ENCODE measurements at regions not wholly inside any gene's neighbourhood (a gene's known extent, or its start where the extent isn't known, plus 50 kb on each side); places are given as distances from the start of the nearest gene placed in this dataset.

DNA sequence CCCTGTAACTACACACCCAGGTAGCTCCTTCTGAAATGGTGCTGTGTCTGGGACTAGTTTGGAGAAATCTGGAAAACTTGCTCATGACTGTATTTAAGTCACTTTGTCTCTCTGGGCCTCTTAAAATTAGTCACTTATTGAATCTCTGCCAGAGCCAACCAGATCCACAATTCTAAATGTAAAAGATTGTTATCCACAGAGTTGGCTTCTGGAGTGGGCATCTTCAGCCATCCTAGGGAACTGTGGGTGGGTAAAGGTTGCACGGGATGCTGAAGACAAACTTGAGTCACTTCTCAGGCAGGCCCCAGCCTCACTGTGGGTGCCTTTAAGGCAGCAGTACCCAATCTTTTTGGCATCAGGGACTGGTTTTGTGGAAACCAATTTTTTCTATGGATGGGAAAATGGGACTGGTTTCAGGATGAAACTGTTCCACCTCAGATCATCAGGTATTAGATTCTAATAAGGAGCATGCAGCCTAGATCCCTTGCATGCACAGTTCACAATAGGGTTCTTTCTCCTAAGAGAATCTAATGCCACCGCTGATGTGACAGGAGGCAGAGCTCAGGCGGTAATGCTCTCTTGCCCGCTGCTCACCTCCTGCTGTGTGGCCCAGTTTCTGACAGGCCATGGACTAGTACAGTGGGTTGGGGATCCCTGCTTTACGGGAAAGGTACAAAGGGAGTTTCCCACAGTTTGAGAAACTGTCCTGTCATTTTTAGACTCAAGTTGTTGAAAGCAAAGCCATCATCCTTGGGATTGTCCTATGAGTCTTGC, 98.3 kb upstream of the SPRED2 start:
- peaks cover 17% of the 10 kb centered on the region for H3K27me3 ChIP-seq (ENCODE audit: insufficient read depth, low read length, poor library complexity)
- no peaks in the 10 kb centered on the region for H3K79me2 ChIP-seq (ENCODE audit: insufficient read depth, low read length)
- H3K27ac ChIP-seq (ENCODE audit: low read length), result no peak overlapping the region
- H3K4me3 ChIP-seq (ENCODE audit: low read depth in 1 of 2, low read length in 2 of 2), result no peak overlapping the region
- ATAC-seq (ENCODE audit: insufficient read depth, low read depth) (no peak), DNase-seq (no peak)
- TF ChIP-seq CTCF (IDR thresholded peaks at IDR 0.05; ENCODE audit: borderline replicate concordance, extremely low read depth, low read length, poor library complexity, severe bottlenecking) (no peak), EZH2 (IDR thresholded peaks at IDR 0.05; ENCODE audit: borderline replicate concordance, low read depth, low read length, severe bottlenecking) (no peak)
- no peak overlapping the region for H3K9ac ChIP-seq (ENCODE audit: low read depth, low read length)
- no peaks in the 10 kb centered on the region for H3K9me3 ChIP-seq (ENCODE audit: insufficient read depth, low read length, severe bottlenecking)
- no peaks in the 10 kb centered on the region for H4K20me1 ChIP-seq (ENCODE audit: insufficient read depth, low read length)
- no peaks in the 10 kb centered on the region for H3K4me1 ChIP-seq (ENCODE audit: insufficient read depth, low read length)
- H3K4me2 ChIP-seq (ENCODE audit: insufficient read depth, low read length), result no peak overlapping the region
- no peak overlapping the region for H2AFZ ChIP-seq (ENCODE audit: low read depth, low read length)
- no peaks in the 10 kb centered on the region for H3K36me3 ChIP-seq (ENCODE audit: insufficient read depth, low read length)

- H3K4me2 ChIP-seq (ENCODE audit: insufficient read depth, low read length), result no peak overlapping the region
- no peaks in the 10 kb centered on the region for H4K20me1 ChIP-seq (ENCODE audit: insufficient read depth, low read length)
- H3K79me2 ChIP-seq (ENCODE audit: insufficient read depth, low read length), result no peaks in the 10 kb centered on the region
- H3K4me3 ChIP-seq (ENCODE audit: low read depth in 1 of 2, low read length in 2 of 2), result no peak overlapping the region
- ATAC-seq (ENCODE audit: insufficient read depth, low read depth), result no peak
- no peaks in the 10 kb centered on the region for H3K4me1 ChIP-seq (ENCODE audit: insufficient read depth, low read length)
- no peaks in the 10 kb centered on the region for H3K9me3 ChIP-seq (ENCODE audit: insufficient read depth, low read length, severe bottlenecking)
- no peak for DNase-seq
- H3K36me3 ChIP-seq (ENCODE audit: insufficient read depth, low read length), result no peaks in the 10 kb centered on the region
- H3K27ac ChIP-seq (ENCODE audit: low read length), result no peak overlapping the region
- TF ChIP-seq CTCF (IDR thresholded peaks at IDR 0.05; ENCODE audit: borderline replicate concordance, extremely low read depth, low read length, poor library complexity, severe bottlenecking) (no peak), EZH2 (IDR thresholded peaks at IDR 0.05; ENCODE audit: borderline replicate concordance, low read depth, low read length, severe bottlenecking) (no peak)
- peaks cover 23% of the 10 kb centered on the region for H3K27me3 ChIP-seq (ENCODE audit: insufficient read depth, low read length, poor library complexity)
- H2AFZ ChIP-seq (ENCODE audit: low read depth, low read length), result no peak overlapping the region
- no peak overlapping the region for H3K9ac ChIP-seq (ENCODE audit: low read depth, low read length)
These were observed 97.0 kb upstream of the SPRED2 start for GRCh38 chr2:65529419-65529818.

DNA sequence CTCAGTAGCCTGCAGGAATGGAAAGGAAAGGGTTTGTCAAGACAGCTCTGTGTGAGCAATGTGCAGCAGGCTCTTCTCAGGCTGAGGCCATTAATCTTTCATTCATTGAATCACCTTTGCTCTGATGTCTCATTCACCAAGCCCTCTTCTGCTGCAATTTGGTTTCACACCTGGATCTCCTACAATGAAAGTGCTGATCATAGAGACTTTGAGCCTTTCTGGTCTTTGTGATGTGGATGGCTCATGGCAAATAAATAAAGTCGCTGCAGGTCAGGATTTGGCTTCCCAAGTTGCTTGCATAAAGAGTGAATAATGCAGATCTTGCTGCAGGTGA, 95.8 kb upstream of the SPRED2 start:
- DNase-seq, result no peak
- no peak overlapping the region for H3K27ac ChIP-seq (ENCODE audit: low read length)
- no peaks in the 10 kb centered on the region for H4K20me1 ChIP-seq (ENCODE audit: insufficient read depth, low read length)
- H3K9ac ChIP-seq (ENCODE audit: low read depth, low read length), result no peak overlapping the region
- H3K27me3 ChIP-seq (ENCODE audit: insufficient read depth, low read length, poor library complexity), result peaks cover 24% of the 10 kb centered on the region
- no peak overlapping the region for H3K4me3 ChIP-seq (ENCODE audit: low read depth in 1 of 2, low read length in 2 of 2)
- no peaks in the 10 kb centered on the region for H3K4me1 ChIP-seq (ENCODE audit: insufficient read depth, low read length)
- no peaks in the 10 kb centered on the region for H3K36me3 ChIP-seq (ENCODE audit: insufficient read depth, low read length)
- H3K9me3 ChIP-seq (ENCODE audit: insufficient read depth, low read length, severe bottlenecking), result no peaks in the 10 kb centered on the region
- no peak overlapping the region for H2AFZ ChIP-seq (ENCODE audit: low read depth, low read length)
- no peak overlapping the region for H3K4me2 ChIP-seq (ENCODE audit: insufficient read depth, low read length)
- no peak for ATAC-seq (ENCODE audit: insufficient read depth, low read depth)
- TF ChIP-seq CTCF (IDR thresholded peaks at IDR 0.05; ENCODE audit: borderline replicate concordance, extremely low read depth, low read length, poor library complexity, severe bottlenecking), result no peak
- TF ChIP-seq EZH2 (IDR thresholded peaks at IDR 0.05; ENCODE audit: borderline replicate concordance, low read depth, low read length, severe bottlenecking), result no peak
- H3K79me2 ChIP-seq (ENCODE audit: insufficient read depth, low read length), result no peaks in the 10 kb centered on the region
